GM19023 (cell line): ENCODE measurements at regions not wholly inside any gene's neighbourhood (a gene's known extent, or its start where the extent isn't known, plus 50 kb on each side); places are given as distances from the start of the nearest gene placed in this dataset.

Source experiments
- ATAC-seq: cut with Tn5 transposase; IDR thresholded peaks from one replicate; pipeline ENCODE4 v1.9.1; 2021; ENCODE audit warnings: mild to moderate bottlenecking, moderate library complexity; ENCODE audit not compliant: unreplicated experiment

- ATAC-seq, result no peak
These were observed 282.6 kb downstream of the ADGRA3 start for GRCh38 chr4:22233230-22233629.

- ATAC-seq, result no peak
These were observed 272.4 kb upstream of the KCNIP4 start for GRCh38 chr4:22220965-22221364.

GRCh38 chr4:22217480-22217879 lies 268.9 kb upstream of the KCNIP4 start:
- no peak for ATAC-seq

GRCh38 chr4:22216278-22216677 lies 267.7 kb upstream of the KCNIP4 start:
- no peak for ATAC-seq

- ATAC-seq, result no peak
These were observed 266.5 kb upstream of the KCNIP4 start for GRCh38 chr4:22215084-22215483.

GRCh38 chr4:22203711-22204011 lies 255.1 kb upstream of the KCNIP4 start:
- ATAC-seq, result no peak

DNA sequence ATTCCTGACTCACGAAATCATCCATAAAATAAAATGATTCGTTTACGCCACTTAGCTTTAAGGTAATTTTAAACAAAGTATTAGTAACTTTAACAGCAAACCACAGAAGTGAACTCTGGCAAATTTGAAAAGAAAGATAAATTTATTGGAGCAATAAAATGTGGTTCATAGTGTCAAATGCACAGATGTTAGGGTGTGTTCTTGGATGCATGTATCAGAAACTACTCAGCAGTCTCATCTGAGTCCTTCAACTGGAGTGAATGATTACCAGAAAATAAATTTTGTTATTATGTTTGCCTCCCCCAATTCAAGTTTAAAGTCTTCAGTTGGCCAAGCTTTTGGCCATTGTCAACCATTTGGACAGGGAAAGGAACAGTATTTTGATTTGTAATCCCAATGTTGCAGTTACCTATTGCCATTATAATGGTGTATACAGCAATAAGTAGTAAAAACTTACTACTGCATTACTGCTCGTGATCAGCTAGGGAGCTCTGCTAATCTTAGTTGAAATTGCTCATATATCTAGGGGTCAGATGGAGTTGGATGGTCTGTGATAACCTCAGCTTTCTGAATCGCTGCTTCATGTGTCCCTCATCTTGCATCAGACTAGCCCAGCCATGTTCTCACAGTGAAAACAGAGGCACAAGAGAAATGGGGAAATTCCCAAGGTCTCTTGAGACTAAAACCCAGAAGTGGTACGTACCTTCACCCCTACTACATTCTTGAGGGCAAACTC lies 254.6 kb upstream of the KCNIP4 start:
- no peak for ATAC-seq

GRCh38 chr4:22202246-22202974 lies 253.8 kb upstream of the KCNIP4 start:
- ATAC-seq, result no peak

DNA sequence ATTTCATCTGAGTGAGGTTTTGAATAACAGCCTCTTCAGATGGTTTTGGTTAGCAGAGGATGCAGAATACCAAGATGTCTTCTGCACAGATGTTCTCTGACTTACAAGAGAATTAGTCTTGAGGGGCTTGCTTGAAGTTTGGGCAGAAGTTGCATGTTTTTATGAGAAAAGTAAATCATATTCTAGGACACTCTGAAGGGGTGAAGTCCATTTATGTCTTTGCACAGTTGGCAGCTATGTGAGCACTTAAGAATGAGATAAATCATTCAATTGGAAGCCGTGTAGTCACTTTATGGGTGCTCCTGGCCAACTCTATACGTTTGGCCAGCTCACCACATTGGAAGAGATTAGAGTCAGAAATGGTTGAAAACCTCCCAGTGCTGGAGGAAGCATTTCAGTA lies 252.7 kb upstream of the KCNIP4 start:
- no peak for ATAC-seq

- no peak for ATAC-seq
These were observed 248.0 kb upstream of the KCNIP4 start for GRCh38 chr4:22196551-22196950.

DNA sequence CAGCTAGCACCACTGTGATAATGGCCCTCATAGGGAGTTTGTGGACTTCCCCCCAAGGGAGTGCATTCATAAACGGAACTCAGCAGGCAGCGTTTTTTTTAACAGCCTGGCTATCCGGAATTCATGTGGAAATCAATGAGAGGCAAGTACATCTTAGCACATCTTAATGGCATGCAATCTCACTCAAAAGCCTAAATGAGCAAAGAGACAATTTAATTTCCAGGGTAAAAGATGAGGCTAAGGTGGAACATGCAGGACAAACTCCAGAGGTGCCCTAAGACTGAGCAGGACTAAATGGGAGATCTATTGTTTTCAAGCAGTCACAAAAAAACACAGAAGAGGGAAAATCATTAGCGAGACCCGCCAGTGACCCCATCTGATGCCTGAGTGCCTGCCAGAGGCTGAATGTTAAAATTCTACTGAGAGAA lies 243.5 kb upstream of the KCNIP4 start:
- no peak for ATAC-seq

- ATAC-seq, result no peak
These were observed 243.0 kb upstream of the KCNIP4 start for GRCh38 chr4:22191565-22191964.

DNA sequence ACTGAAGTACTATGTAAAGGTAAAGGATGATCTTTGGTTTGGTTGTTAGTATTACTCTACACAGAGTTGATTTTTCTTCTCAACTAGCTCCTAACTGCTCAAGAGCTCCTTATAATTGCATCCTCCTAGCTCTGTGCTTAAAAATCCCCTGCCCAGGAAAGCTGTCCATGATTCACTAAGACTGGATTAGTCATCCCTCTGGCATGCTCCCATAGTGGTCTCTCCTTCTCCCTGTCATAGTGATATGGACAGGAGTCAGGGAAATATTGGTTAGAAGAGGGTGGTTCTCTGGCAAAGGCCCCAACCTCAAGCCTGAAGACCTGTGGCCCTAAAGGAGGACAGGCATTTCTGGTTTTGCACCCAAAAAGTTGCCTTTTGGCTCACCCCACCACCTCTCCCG lies 242.3 kb upstream of the KCNIP4 start:
- ATAC-seq, result no peak

DNA sequence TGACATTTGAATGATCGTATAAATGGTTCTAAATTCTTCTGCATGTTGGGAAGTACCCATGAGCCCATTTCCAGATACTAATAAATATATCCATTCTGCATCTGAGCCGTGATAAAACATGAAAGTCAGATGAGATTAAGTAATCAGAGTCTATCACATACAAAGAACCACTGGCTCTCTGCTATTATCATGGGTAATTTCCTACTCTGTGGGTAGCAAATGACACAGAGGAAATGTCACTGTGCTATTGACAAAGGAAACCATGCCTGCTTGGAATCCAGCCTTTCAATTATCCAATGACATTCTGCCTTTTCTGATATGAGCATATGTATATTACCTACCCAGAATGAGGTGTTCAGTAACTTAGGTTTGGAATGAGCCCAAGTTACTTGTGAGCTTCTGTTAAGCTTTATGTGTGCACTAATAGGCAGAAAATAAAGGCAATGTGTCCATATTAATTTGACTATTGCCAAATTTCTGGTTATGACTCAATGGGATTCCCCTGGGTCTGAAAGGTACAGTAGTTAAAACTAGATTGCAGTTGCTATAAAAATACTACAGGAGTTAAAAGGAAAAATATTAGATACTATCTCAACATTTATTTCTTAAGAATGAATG lies 238.7 kb upstream of the KCNIP4 start:
- ATAC-seq, result no peak

GRCh38 chr4:22181736-22182135 lies 233.2 kb upstream of the KCNIP4 start:
- ATAC-seq, result no peak

- no peak for ATAC-seq
These were observed 230.7 kb upstream of the KCNIP4 start for GRCh38 chr4:22179124-22179874.

DNA sequence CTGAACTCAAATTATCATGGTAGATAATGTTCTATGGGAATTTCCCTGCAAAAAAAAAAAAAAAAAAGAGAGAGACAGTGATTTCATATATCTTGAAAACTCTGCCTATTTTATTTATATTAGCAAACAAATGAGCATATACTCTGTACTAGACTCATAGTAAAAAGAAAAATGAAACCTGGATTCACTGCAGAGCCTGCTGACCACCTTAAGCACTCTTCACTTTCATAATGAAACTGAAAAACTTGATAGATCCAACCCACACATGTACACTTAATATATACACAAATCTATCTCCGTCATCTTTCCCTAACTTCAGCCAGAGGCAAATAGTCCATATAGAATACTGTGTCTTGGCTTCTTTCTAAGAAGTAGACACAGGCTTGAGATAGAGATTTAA lies 226.1 kb upstream of the KCNIP4 start:
- no peak for ATAC-seq

- no peak for ATAC-seq
These were observed 221.8 kb upstream of the KCNIP4 start for GRCh38 chr4:22170353-22170752.

- ATAC-seq, result no peak
These were observed 218.6 kb upstream of the KCNIP4 start for GRCh38 chr4:22167201-22167600.

DNA sequence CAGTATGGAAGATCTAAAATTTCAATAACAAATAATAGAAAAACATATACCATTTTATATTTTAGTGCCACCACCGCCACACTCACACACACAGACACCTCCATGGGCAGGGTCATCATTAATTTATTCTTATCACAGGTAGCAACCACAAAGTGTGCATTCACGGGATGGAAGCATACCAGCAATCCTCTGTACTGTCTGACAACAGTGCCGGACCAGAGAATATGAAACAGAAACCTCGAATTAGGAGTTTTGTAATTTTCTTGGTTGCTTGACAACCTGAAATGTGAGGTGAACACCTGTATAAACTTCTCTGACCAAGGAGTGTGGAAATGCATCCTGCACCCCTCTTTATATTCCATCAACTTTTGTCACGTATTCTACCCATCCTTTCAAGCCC lies 213.9 kb upstream of the KCNIP4 start:
- ATAC-seq, result no peak

DNA sequence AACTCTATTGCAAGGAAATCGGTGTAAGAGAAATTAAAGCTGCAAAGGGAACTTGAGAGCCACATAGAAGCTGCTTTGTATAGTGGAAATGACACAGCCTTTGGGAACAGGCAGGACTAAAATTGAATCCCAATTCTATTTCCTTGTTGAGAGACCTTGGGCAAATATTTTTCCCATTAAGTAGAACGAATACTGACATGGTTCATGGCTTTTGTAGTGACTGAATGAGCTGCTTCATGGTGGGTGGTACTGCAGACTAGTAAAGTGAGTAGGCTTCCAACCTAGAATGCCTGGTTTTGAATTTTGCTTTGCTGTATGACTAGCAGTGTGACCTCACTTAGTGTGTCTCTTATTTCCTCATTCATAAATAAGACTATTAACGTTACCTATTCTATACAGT lies 182.2 kb upstream of the KCNIP4 start:
- no peak for ATAC-seq
